ENCODE measurements at regions not wholly inside any gene's neighbourhood (a gene's known extent, or its start where the extent isn't known, plus 50 kb on each side); places are given as distances from the start of the nearest gene placed in this dataset.

DNA sequence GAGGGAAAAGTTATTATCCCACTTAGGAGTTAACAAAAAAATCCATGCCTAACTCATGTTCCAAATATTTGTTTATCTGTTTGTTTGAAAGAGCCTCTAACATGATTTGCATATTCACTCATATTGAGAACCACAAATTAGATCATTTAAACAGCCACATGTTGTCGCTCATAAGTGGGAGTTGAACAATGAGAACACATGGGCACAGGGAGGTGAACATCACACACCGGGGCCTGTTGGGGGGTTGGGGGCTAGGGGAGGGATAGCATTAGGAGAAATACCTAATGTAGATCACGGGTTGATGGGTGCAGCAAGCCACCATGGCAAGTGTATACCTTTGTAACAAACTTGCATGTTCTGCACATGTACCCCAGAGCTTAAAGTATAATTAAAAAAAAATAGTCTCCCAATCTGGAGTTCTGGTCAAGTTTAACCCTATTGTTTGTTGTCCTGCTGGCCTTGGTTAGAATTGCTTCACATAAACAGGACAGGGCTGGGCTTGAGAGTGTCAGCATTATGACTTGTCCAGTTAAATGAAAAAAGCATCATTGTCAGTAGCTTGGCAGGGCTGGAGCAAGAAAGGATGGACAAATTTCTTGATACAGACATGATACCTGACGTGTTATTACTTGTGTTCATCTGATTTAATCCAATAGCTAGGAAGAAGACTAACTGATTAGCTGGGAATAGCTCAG, 57.8 kb upstream of the PSMA1 start:
- H2AFZ ChIP-seq (ENCODE audit: control insufficient read depth, low read depth, low read length): no peak overlapping the region
- H3K27ac ChIP-seq (ENCODE audit: control insufficient read depth, insufficient read depth): no peak overlapping the region
- DNase-seq (ENCODE audit: low read depth, low spot score) (no peak), ATAC-seq (peak; percentile 75), FAIRE-seq (no peak)
- WGBS (ENCODE audit: insufficient coverage, insufficient replicate concordance, low lambda C conversion rate, missing lambda C conversion rate): 31% methylated on average over 4 of the region's 4 CpGs
- ChIA-PET POLR2A (no interaction called here), CTCF (interaction anchor here (0.8 to 1.1 kb wide), 2 partner anchors 123 to 277 kb away, joined by 3 read pairs; no protein-coding TSS in a partner anchor), SMC1A (ENCODE audit: uncharacterized antibody, unreplicated experiment) (no interaction called here), RAD21 (ENCODE audit: unreplicated experiment) (no interaction called here)
- intact Hi-C loops (cut with micrococcal nuclease; ENCODE audit: unreplicated experiment): loop anchor here (2.0 kb wide), 1 partner anchor 33 kb away; no protein-coding TSS in a partner anchor
- peak overlapping the region; percentile 15 for H3K4me2 ChIP-seq (ENCODE audit: control insufficient read depth, insufficient read depth)
- no peaks in the 10 kb centered on the region for H3K79me2 ChIP-seq (ENCODE audit: control insufficient read depth, insufficient read depth, low read length)
- H3K36me3 ChIP-seq (ENCODE audit: control insufficient read depth in 2 of 2, insufficient read depth in 2 of 2, low read length in 1 of 2): no peaks in the 10 kb centered on the region
- in situ Hi-C loops (cut with MboI): no loop called here
- no peak overlapping the region for H3K9ac ChIP-seq (ENCODE audit: control insufficient read depth, insufficient read depth, low read length)
- no peak overlapping the region for H3K4me3 ChIP-seq
- TF ChIP-seq POU2F2 (IDR thresholded peaks at IDR 0.05; ENCODE audit: borderline replicate concordance, low read depth, low read length) (peak; percentile 76; the same call in 1 of the 3 replicates), RUNX3 (IDR thresholded peaks at IDR 0.05; ENCODE audit: low read length) (peak; percentile 56; the same call in 1 of the 2 replicates), YY1 (IDR thresholded peaks at IDR 0.05; ENCODE audit: low read depth, low read length) (no peak), JUNB (IDR thresholded peaks at IDR 0.05) (peak; percentile 59)
- no peaks in the 10 kb centered on the region; the same call in 2 of the 3 replicates for H3K9me3 ChIP-seq (replicated peaks; ENCODE audit: control insufficient read depth, insufficient read depth, low read length)
- BruUV-seq (replicated peaks): no TSS peak
- no peaks in the 10 kb centered on the region for H3K27me3 ChIP-seq (replicated peaks in 1 of 2; ENCODE audit: control insufficient read depth in 2 of 2, insufficient read depth in 2 of 2, low read length in 1 of 2)
- H3K4me1 ChIP-seq (ENCODE audit: control insufficient read depth, insufficient read depth, low read length): peaks cover 5% of the 10 kb centered on the region
- no peaks in the 10 kb centered on the region for H4K20me1 ChIP-seq (ENCODE audit: control insufficient read depth, insufficient read depth)

DNA sequence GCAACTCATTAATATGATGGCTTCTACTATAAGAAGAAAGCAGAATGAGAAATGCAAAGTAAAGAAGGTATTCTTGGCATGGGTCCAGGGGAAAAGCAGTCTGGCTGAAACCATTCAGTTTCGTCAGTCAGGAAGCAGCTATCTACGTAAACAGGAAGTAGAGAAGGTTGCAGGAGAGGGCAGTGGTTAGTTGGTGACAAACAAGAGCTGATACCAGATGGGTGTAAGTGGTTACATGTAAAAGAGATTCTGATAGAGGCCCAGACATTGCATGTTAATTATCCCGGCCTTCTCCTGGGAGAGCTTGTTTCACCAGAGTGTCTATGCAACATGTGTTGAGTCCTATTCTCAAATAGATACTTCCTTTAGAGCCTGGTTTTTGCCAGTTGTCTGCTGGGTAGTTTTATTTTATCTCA, 58.4 kb upstream of the PSMA1 start:
- Histone ChIP-seq H3K4me1 (ENCODE audit: control insufficient read depth, insufficient read depth, low read length) (peaks cover 5% of the 10 kb centered on the region), H3K27me3 (replicated peaks in 1 of 2; ENCODE audit: control insufficient read depth in 2 of 2, insufficient read depth in 2 of 2, low read length in 1 of 2) (no peaks in the 10 kb centered on the region), H3K9me3 (replicated peaks; ENCODE audit: control insufficient read depth, insufficient read depth, low read length) (no peaks in the 10 kb centered on the region; the same call in 2 of the 3 replicates), H2AFZ (ENCODE audit: control insufficient read depth, low read depth, low read length) (no peak overlapping the region; the same call in 1 of the 2 replicates), H3K4me3 (no peak overlapping the region), H3K4me2 (ENCODE audit: control insufficient read depth, insufficient read depth) (peak overlapping the region; percentile 15; the same call in 1 of the 2 replicates), H3K9ac (ENCODE audit: control insufficient read depth, insufficient read depth, low read length) (no peak overlapping the region), H3K79me2 (ENCODE audit: control insufficient read depth, insufficient read depth, low read length) (no peaks in the 10 kb centered on the region), H3K27ac (ENCODE audit: control insufficient read depth, insufficient read depth) (no peak overlapping the region), H4K20me1 (ENCODE audit: control insufficient read depth, insufficient read depth) (no peaks in the 10 kb centered on the region), H3K36me3 (ENCODE audit: control insufficient read depth in 2 of 2, insufficient read depth in 2 of 2, low read length in 1 of 2) (no peaks in the 10 kb centered on the region)
- intact Hi-C loops (cut with micrococcal nuclease; ENCODE audit: unreplicated experiment) (no loop called here), in situ Hi-C loops (cut with MboI) (no loop called here)
- FAIRE-seq: peak; percentile 73
- ChIA-PET SMC1A (ENCODE audit: uncharacterized antibody, unreplicated experiment) (no interaction called here), CTCF (interaction anchor here (0.8 to 1.1 kb wide), 3 partner anchors 124 to 278 kb away, joined by 3 read pairs; no protein-coding TSS in a partner anchor), POLR2A (interaction anchor here (0.7 kb wide), 1 partner anchor 394 kb away, joined by 5 read pairs; no protein-coding TSS in a partner anchor), RAD21 (ENCODE audit: unreplicated experiment) (no interaction called here)
- DNase-seq (ENCODE audit: low read depth, low spot score): peak; percentile 65
- BruUV-seq (replicated peaks): no TSS peak
- peak; percentile 96 for ATAC-seq
- WGBS (ENCODE audit: insufficient coverage, insufficient replicate concordance, low lambda C conversion rate, missing lambda C conversion rate): 0% methylated on average over 3 of the region's 3 CpGs
- TF ChIP-seq SIN3A (IDR thresholded peaks at IDR 0.05; ENCODE audit: low read depth, low read length) (no peak), SMAD5 (IDR thresholded peaks at IDR 0.05; ENCODE audit: low read depth) (no peak), IRF3 (IDR thresholded peaks at IDR 0.05) (no peak), BHLHE40 (IDR thresholded peaks at IDR 0.05; ENCODE audit: borderline replicate concordance in 1 of 2, low read depth in 2 of 2, low read length in 1 of 2) (no peak), RAD51 (IDR thresholded peaks at IDR 0.05) (no peak), PML (IDR thresholded peaks at IDR 0.05; ENCODE audit: low read length) (no peak), ZBED1 (IDR thresholded peaks at IDR 0.05; ENCODE audit: borderline replicate concordance) (no peak), IKZF1 (conservative IDR thresholded peaks at IDR 0.05) (peak; percentile 31; the same call in 1 of the 2 replicates), ZNF384 (IDR thresholded peaks at IDR 0.05; ENCODE audit: borderline replicate concordance, low read depth, low read length) (no peak), KAT2A (conservative IDR thresholded peaks at IDR 0.05; ENCODE audit: control insufficient read depth, low read depth, low read length) (no peak)
